ENCODE measurements at regions not wholly inside any gene's neighbourhood (a gene's known extent, or its start where the extent isn't known, plus 50 kb on each side); places are given as distances from the start of the nearest gene placed in this dataset.

DNA sequence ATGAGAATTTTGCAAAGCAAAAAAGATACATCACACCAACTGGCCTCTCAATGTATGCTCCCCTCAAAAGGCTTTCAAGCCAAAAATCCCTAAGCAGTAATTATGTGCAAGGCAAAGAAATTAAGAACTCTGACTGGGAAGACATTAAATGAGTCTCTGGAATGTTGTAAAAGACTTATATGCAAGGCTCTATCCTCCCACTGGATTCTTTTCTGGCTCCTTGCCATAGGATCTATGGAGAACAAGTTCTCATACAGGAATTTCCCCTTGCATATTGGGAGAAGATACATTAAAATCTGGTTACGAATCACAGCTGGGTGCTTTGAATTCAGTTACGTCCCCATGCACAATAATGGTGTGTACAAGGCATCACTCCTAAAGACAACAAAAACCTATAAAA, 73.4 kb upstream of the ATL2 start:
- no peak for ATAC-seq (ENCODE audit: low read depth)

DNA sequence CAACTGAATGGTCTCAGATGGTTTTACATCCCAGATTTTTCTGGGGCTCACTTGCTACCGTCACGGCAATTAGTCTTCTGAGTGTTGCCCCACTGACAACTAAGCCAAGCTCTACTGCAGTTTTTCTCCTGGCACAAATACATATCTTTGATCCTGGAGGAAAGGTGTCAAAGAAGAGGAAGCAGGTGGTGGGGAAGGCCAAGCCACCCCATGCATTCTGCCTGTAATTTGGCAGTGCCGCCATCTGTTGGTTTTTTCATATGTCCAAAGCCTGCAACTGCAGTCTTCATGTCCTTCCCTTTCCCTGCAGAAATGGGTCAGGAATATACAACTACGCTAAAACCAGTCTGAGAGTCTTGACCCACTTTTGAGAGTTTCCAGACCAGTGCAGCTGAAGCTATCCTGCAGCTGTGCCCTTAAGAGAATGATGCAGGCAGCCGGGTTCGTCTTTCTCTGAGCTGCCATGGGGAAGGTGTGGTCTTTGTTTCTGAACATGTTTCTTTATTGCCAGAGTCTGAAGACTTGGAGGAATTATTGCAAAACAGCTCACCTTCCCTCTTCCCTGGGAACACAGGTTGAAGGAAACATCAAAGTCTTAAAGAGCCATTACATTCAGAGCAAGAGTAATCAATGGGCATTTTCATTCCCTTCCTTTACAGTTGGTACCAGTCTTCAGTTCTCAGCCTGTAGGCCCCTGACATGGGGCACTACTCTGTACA, 71.8 kb upstream of the ATL2 start:
- DNase-seq (ENCODE audit: low spot score in 2 of 2) (no peak), ATAC-seq (ENCODE audit: low read depth) (no peak)
- Mint-ChIP-seq H3K27ac (no peak overlapping the region), H3K36me3 (no peaks in the 10 kb centered on the region), H3K9me3 (no peaks in the 10 kb centered on the region), H3K4me3 (no peak overlapping the region), H3K27me3 (no peaks in the 10 kb centered on the region), H3K4me1 (no peaks in the 10 kb centered on the region)

More for the DNA sequence above, 73.4 kb upstream of the ATL2 start:
- no peaks in the 10 kb centered on the region for H3K9me3 Mint-ChIP-seq
- DNase-seq (ENCODE audit: low spot score in 2 of 2) = no peak
- no peaks in the 10 kb centered on the region for H3K4me1 Mint-ChIP-seq
- no peak overlapping the region for H3K27ac Mint-ChIP-seq
- no peaks in the 10 kb centered on the region for H3K36me3 Mint-ChIP-seq
- no peak overlapping the region for H3K4me3 Mint-ChIP-seq
- no peaks in the 10 kb centered on the region for H3K27me3 Mint-ChIP-seq

DNA sequence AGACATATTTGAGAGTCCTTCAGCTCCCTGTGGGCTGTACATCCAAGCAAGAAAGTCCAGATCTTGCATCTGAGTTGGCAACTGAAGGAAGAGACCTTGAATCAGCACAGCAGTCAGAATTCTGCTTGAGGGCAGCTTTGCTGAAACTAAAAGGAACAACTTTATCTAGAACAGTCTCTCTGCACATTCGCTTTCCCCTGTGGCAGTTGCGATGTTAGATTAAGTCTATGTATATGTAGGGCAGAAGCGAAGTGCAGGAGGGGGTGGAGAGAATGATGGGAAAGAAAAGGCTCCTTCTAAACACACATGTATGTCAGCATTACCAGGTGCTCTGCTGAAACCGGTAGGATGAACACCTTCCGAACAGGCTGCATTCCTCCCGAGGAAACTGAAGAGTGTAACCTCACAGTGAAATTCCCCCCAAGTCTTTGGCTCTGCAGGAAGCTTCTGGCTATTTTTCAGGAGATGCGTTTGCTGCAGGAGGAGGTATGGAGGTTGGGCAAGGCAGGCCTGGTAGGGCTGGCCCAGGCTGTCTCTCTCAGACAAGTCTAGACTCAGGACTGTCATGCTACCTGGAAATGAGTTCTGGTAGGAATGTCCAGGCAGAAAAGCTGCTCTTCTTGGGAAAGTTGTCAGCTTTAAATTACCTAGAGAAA, 70.0 kb upstream of the ATL2 start:
- Mint-ChIP-seq H3K9me3 (no peaks in the 10 kb centered on the region), H3K4me3 (no peak overlapping the region), H3K27me3 (peaks cover under 1% of the 10 kb centered on the region), H3K36me3 (no peaks in the 10 kb centered on the region), H3K27ac (no peak overlapping the region), H3K4me1 (no peaks in the 10 kb centered on the region)
- DNase-seq (ENCODE audit: low spot score in 2 of 2) (no peak), ATAC-seq (ENCODE audit: low read depth) (no peak)

DNA sequence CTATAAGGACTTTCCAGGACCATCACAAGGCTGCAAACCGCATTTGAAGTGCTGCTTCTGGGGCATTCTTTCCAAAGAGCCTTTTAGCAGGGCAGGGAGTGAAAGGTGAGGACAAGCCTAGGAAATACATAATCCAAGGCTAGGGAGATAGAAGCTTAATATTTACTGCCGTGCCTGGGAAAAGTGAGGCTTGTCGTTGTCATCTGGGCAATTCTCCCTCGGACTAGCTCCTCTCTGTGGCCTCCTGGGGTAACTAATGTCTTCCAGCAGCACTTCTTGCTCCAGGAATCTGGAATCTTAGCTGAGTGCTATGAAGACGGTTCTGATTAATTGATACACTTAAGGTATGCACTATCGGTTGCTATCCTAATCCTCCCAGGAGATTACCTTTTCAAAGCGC, 69.3 kb upstream of the ATL2 start:
- Mint-ChIP-seq H3K4me3 (no peak overlapping the region), H3K9me3 (no peaks in the 10 kb centered on the region), H3K27ac (no peak overlapping the region), H3K36me3 (no peaks in the 10 kb centered on the region), H3K4me1 (no peaks in the 10 kb centered on the region), H3K27me3 (peaks cover 2% of the 10 kb centered on the region)
- ATAC-seq (ENCODE audit: low read depth) = no peak
- DNase-seq (ENCODE audit: low spot score in 2 of 2) = no peak

DNA sequence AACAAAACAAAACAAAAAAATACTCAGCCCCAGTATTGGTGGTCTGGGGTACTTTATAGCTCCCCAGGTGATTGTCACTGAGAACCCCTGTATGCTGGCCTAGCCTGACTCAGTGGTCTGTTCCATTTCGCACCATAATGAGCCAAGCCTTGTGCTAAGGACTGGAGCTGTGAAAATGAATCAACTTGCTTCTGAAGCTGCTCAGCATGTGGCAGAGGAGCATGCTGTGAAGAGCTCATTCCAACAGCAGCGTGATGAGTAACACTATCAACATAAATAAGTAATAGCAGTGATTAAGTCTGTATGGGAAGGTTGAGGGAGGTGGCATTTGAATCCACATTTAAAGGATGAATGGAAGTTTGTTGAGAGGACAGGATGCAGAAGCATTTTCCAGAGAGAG, 67.2 kb upstream of the ATL2 start:
- H3K4me3 Mint-ChIP-seq = no peak overlapping the region
- peaks cover 6% of the 10 kb centered on the region for H3K27me3 Mint-ChIP-seq
- H3K36me3 Mint-ChIP-seq = no peaks in the 10 kb centered on the region
- ATAC-seq (ENCODE audit: low read depth) (no peak), DNase-seq (ENCODE audit: low spot score in 2 of 2) (no peak)
- no peaks in the 10 kb centered on the region for H3K4me1 Mint-ChIP-seq
- no peak overlapping the region for H3K27ac Mint-ChIP-seq
- no peaks in the 10 kb centered on the region for H3K9me3 Mint-ChIP-seq

DNA sequence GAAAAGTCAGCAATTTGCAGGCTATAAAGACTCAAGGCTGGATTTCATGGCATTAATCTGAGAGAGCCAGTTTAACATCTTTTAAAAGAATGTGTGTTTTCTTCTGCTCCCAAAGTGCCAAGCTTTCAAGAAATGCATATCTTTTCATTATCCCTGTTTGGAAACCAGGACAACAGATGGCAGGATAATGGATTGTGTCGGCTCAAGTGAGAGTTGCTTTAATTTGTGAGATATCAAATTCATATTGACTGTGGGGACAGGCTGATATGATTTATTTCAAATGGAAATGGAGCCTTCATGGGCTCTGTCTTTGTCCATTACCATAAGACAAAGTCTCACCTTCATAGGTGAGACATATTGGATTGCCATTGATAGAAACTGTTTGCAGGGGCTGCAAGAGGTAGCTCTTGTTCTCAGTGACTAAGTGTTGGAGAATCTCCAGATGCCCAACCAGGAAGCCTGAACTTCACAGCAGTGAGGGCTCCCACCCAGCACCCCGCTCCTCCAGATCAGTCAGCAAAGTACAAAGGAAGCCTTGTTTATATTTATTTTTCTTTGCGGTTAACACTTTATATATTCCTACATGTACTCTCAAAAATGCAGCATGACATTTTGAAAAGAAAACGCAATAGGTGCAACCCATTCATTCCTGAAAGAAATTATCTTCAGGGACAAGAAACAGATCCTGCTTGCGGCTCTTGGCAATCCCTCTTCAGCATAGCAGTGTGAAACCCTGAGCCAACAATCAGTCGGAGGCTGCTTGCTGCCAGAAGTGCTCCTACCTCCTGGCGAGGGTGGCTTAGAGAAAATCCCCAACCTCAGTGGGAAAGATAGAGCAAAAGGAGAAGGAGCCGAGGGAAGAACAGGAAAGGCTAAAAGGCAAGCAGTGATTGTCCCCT, 65.8 kb upstream of the ATL2 start:
- Mint-ChIP-seq H3K27ac (no peak overlapping the region), H3K4me3 (no peak overlapping the region), H3K27me3 (peaks cover 6% of the 10 kb centered on the region), H3K9me3 (no peaks in the 10 kb centered on the region), H3K36me3 (no peaks in the 10 kb centered on the region), H3K4me1 (no peaks in the 10 kb centered on the region)
- ATAC-seq (ENCODE audit: low read depth) (no peak), DNase-seq (ENCODE audit: low spot score in 2 of 2) (no peak)

DNA sequence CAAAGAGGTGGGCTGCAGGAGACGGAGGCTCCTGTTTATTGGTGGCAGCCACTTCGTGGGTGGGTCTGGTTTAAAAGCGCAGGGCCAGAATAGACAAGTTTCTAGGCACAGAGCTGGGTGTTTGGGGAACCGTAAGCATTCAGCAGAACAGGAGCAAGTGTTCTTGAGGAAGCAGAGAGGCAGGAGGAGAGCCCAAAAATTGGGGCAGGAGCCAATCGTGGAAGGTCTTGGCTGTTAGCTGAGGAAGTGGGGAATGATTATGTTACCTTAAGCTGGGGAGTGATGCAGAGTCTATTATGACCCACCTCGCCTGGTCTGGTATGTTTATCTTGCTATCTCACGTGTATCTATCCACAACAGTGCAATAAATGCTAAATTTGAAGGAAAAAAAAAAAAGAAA, 64.3 kb upstream of the ATL2 start:
- H3K27me3 Mint-ChIP-seq = peaks cover 9% of the 10 kb centered on the region
- H3K9me3 Mint-ChIP-seq = no peaks in the 10 kb centered on the region
- H3K4me3 Mint-ChIP-seq = no peak overlapping the region
- ATAC-seq (ENCODE audit: low read depth) = no peak
- no peak for DNase-seq (ENCODE audit: low spot score in 2 of 2)
- no peaks in the 10 kb centered on the region for H3K4me1 Mint-ChIP-seq
- H3K27ac Mint-ChIP-seq = no peak overlapping the region
- H3K36me3 Mint-ChIP-seq = no peaks in the 10 kb centered on the region

DNA sequence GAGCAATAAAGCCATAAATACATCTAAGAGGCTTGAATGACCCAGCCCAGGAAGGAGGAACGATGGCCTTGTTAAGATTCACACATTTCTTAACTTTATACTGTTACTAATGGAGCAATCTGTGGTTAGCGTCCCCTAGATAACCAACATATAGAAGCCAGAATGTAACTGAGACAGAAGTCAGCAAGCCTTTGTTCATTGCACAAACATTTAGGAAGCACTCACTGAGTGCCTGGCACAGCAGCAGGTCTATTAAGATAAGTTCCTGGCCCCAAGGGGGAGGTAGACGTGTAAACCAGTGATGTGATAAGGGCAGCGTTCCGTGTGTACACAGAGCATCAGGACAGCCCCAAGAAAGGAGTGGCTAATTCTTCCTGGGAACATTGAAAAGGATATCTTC, 63.6 kb upstream of the ATL2 start:
- H3K4me3 Mint-ChIP-seq = no peak overlapping the region
- ATAC-seq (ENCODE audit: low read depth) = no peak
- no peak for DNase-seq (ENCODE audit: low spot score in 2 of 2)
- H3K36me3 Mint-ChIP-seq = no peaks in the 10 kb centered on the region
- H3K27me3 Mint-ChIP-seq = peaks cover 9% of the 10 kb centered on the region
- no peaks in the 10 kb centered on the region for H3K9me3 Mint-ChIP-seq
- no peak overlapping the region for H3K27ac Mint-ChIP-seq
- no peaks in the 10 kb centered on the region for H3K4me1 Mint-ChIP-seq

DNA sequence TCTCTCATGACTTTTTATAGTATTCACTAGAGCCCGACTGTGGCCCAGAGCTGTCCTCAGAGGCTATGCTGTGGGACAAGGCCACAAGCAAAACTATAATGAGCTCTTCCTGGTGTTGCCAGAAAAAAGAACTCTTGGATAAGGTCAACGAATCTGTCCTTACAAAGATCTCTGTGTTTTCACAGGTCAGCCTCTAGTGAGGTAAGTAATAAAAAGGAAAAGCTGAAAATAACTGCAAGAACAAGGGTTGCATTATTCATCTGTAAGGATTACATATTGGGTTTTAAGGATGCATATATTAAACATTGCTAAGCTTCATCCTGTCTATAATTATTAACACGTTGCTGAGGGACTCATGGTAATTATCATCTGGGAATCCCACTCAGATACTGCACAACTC, 62.8 kb upstream of the ATL2 start:
- DNase-seq (ENCODE audit: low spot score in 2 of 2) = no peak
- H3K36me3 Mint-ChIP-seq = no peaks in the 10 kb centered on the region
- H3K4me3 Mint-ChIP-seq = no peak overlapping the region
- peaks cover 9% of the 10 kb centered on the region for H3K27me3 Mint-ChIP-seq
- H3K9me3 Mint-ChIP-seq = no peaks in the 10 kb centered on the region
- no peak for ATAC-seq (ENCODE audit: low read depth)
- no peak overlapping the region for H3K27ac Mint-ChIP-seq
- H3K4me1 Mint-ChIP-seq = no peaks in the 10 kb centered on the region

DNA sequence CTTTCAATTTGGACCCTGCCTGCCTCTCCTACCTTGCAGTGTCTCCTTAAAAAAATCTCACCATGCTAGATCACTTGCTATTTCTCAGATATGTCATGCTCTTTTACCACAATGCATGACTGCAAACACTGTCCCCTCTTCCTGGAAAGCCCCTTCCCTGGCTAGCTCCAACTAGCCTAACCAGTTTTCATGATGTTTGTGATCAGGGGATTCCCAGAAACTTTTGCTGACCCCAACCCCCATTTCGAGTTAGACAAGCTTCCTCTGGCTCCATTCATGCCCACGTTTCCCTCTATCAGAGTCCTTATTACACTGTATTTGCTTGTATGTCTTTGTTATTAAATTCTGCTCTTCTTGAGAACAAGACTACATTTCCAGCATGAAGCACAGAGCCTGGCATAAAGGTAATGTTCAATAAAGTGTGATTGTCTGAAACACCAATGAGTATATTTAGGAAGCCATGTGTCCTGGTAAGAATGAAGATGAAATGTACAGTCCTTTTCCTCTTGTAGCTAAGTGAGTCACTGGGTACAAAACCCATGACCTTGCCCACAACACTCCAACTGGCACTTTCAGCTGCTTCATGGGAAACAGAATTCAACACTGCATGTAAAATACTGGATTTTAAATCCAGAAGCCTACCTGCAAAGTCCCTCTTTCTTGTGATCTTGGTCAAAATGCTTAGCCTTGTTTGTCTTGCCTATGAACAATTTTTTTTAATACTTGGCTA, 62.0 kb upstream of the ATL2 start:
- Mint-ChIP-seq H3K4me3 (no peak overlapping the region), H3K36me3 (no peaks in the 10 kb centered on the region), H3K4me1 (no peaks in the 10 kb centered on the region), H3K9me3 (no peaks in the 10 kb centered on the region), H3K27me3 (peaks cover 10% of the 10 kb centered on the region), H3K27ac (no peak overlapping the region)
- ATAC-seq (ENCODE audit: low read depth) (no peak), DNase-seq (ENCODE audit: low spot score in 2 of 2) (no peak)

DNA sequence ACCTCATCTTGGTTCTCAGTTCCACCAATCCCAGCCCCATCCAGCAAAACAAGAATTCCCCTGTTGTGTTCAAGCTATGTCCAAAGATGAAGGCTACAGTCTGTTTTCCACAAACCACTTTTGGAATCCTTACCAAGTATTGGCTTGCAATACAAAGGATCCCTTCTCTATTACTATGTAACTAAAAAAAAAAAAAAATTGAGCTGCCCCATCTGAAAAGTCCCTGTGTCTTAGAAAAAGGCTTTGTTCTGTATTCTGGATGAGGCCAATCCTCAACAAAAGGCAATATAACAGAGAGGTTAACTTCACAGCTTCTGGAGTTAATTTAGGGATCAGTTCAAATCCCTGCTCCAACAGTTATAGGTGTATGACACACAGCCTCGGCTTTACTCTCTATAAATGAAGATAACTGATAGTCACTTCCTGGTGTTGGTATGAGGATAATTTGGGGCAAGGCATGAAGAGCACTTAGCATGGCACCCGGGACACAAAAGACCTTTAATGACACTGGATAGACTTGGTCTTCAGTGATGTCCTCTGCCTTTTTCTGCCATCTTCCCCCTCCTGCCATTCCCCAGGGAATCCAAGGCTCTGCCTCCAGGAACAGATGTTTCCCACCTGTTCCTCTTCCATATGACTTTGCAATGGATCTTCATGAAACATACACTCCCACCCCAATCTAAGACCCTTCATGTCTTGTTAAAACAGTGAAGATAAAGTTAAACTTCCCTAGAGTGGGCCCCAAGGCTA, 61.2 kb upstream of the ATL2 start:
- ATAC-seq (ENCODE audit: low read depth) (no peak), DNase-seq (ENCODE audit: low spot score in 2 of 2) (no peak)
- peaks cover 10% of the 10 kb centered on the region for H3K27me3 Mint-ChIP-seq
- H3K9me3 Mint-ChIP-seq = no peaks in the 10 kb centered on the region
- no peak overlapping the region for H3K27ac Mint-ChIP-seq
- H3K4me3 Mint-ChIP-seq = no peak overlapping the region
- no peaks in the 10 kb centered on the region for H3K4me1 Mint-ChIP-seq
- no peaks in the 10 kb centered on the region for H3K36me3 Mint-ChIP-seq

DNA sequence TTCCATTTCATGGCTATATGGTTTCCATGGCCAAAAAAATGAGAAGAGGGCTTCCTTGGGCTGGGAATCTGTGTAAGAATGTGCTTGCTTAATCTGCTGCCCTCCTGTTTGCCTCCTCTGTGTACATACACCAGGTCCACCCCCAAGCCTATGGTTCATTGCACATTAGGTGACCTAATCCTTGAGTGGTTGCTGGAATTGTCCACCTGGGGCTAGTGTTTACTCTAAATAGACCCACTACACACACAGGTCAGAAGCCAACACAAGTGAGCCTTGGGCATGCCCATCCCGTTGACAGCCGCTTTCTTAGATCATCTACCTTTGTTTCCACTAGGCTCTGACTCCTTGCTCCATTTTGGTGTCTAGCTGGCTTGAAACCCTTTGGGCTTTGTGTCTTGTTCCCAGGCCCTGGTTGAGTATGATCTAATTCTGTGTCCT, 59.2 kb upstream of the ATL2 start:
- no peaks in the 10 kb centered on the region for H3K36me3 Mint-ChIP-seq
- ATAC-seq (ENCODE audit: low read depth) (no peak), DNase-seq (ENCODE audit: low spot score in 2 of 2) (no peak)
- no peaks in the 10 kb centered on the region for H3K4me1 Mint-ChIP-seq
- no peaks in the 10 kb centered on the region for H3K9me3 Mint-ChIP-seq
- peaks cover 8% of the 10 kb centered on the region for H3K27me3 Mint-ChIP-seq
- H3K4me3 Mint-ChIP-seq = no peak overlapping the region
- H3K27ac Mint-ChIP-seq = no peak overlapping the region

DNA sequence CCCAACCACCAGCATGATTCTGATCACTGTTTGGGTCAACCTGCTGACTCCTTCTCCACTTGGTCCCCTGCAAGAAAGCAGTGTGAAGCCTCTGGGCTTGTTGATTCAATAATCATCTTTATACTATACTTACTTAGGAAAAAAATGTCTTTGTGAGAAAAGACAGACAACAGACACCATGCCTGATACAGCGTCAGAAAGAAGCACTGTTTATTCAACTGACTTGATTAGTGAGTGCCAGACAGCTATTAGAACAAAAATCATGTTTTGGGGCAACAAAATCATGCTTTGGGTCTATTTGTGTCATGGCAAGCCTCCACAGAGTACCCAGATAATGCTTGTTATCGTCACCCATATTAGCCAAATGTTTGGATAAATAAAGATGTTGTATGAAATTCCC, 58.7 kb upstream of the ATL2 start:
- no peak for DNase-seq (ENCODE audit: low spot score in 2 of 2)
- Mint-ChIP-seq H3K27me3 (peaks cover 5% of the 10 kb centered on the region), H3K4me3 (no peak overlapping the region), H3K27ac (no peak overlapping the region), H3K4me1 (no peaks in the 10 kb centered on the region), H3K36me3 (no peaks in the 10 kb centered on the region), H3K9me3 (no peaks in the 10 kb centered on the region)
- ATAC-seq (ENCODE audit: low read depth) = no peak
